GM12892 (cell line): ENCODE measurements at regions not wholly inside any gene's neighbourhood (a gene's known extent, or its start where the extent isn't known, plus 50 kb on each side); places are given as distances from the start of the nearest gene placed in this dataset.

Experiments used
- POLR2A ChIP-seq: IDR thresholded peaks from 2 replicates; pipeline ENCODE4 v1.6.1; 2011; ENCODE audit warnings: low read depth, low read length, control low read depth
- POLR2AphosphoS5 ChIP-seq: IDR thresholded peaks from 2 replicates; pipeline ENCODE4 v1.6.1; 2011; ENCODE audit warnings: low read depth, low read length, control low read depth
- TAF1 ChIP-seq: IDR thresholded peaks from 2 replicates; pipeline ENCODE4 v1.6.1; 2011; ENCODE audit warnings: low read depth, mild to moderate bottlenecking, control low read depth, low read length, borderline replicate concordance

GRCh38 chr6:4582506-4583417 is 193.4 kb upstream of the CDYL start:
- TF ChIP-seq POLR2AphosphoS5 (no peak), TAF1 (no peak), POLR2A (no peak)
